RWPE1 (cell line): ENCODE measurements at regions not wholly inside any gene's neighbourhood (a gene's known extent, or its start where the extent isn't known, plus 50 kb on each side); places are given as distances from the start of the nearest gene placed in this dataset.

Experiments
- CTCF ChIA-PET: fragments of 350-600 bp; sonication (Branson Sonifier 250); formaldehyde crosslinking; extraction: SDS; loops from one replicate; lab custom pipeline; 2021; lab: Yijun Ruan, JAX
- POLR2A ChIA-PET: fragments of 400-600 bp; formaldehyde crosslinking; extraction: SDS; loops from one replicate; lab custom pipeline; 2020; ENCODE audit warnings: antibody characterized with exemption; ENCODE audit not compliant: low non-redundant PET; lab: Yijun Ruan, JAX
- DNase-seq: peaks from one replicate; pipeline ENCODE4 v3.0.0; 2012; ENCODE audit warnings: low spot score
- H3K27ac ChIP-seq: fragments of 450-650 bp; 2 replicates; pipeline ENCODE4 v1.5.1; 2017
- CTCF ChIP-seq: fragments of 450-650 bp; conservative IDR thresholded peaks from 2 replicates; pipeline ENCODE4 v1.5.1; 2017; ENCODE audit warnings: low read depth, mild to moderate bottlenecking

GRCh38 chr2:182638667-182639066 is 77.4 kb upstream of the DNAJC10 start:
- no peak overlapping the region for H3K27ac ChIP-seq
- ChIA-PET CTCF (interaction anchor here (0.6 kb wide), 1 partner anchor 172 kb away, joined by 4 read pairs; no protein-coding TSS in a partner anchor), POLR2A (no interaction called here)
- TF ChIP-seq CTCF = no peak
- DNase-seq = no peak

- ChIA-PET POLR2A (no interaction called here), CTCF (no interaction called here)
- no peak for DNase-seq
- no peak for TF ChIP-seq CTCF
- no peak overlapping the region for H3K27ac ChIP-seq
Observed at GRCh38 chr2:182639971-182640370, 76.1 kb upstream of the DNAJC10 start.

GRCh38 chr2:182642328-182642727 is 73.7 kb upstream of the DNAJC10 start:
- POLR2A ChIA-PET = no interaction called here
- DNase-seq = peak; percentile 60
- CTCF ChIA-PET = no interaction called here
- H3K27ac ChIP-seq = no peak overlapping the region
- no peak for TF ChIP-seq CTCF

- ChIA-PET POLR2A (no interaction called here), CTCF (interaction anchor here (0.6 to 1.8 kb wide), 2 partner anchors 458 to 460 kb away, joined by 3 read pairs; no protein-coding TSS in a partner anchor)
Observed at GRCh38 chr2:182646763-182647498, 69.1 kb upstream of the DNAJC10 start.

GRCh38 chr2:182647499-182647787 is 68.6 kb upstream of the DNAJC10 start:
- ChIA-PET CTCF (interaction anchor here (0.6 to 2.5 kb wide), 3 partner anchors 452 to 461 kb away, joined by 3 to 9 read pairs (median 3); no protein-coding TSS in a partner anchor), POLR2A (no interaction called here)
- DNase-seq = no peak
- no peak for TF ChIP-seq CTCF
- no peak overlapping the region for H3K27ac ChIP-seq

More at GRCh38 chr2:182646763-182647498, 69.1 kb upstream of the DNAJC10 start:
- H3K27ac ChIP-seq = no peak overlapping the region
- DNase-seq = no peak
- no peak for TF ChIP-seq CTCF

- ChIA-PET CTCF (interaction anchor here (0.5 to 2.5 kb wide), 17 partner anchors 14 to 1357 kb away, joined by 3 to 9 read pairs (median 3); no protein-coding TSS in a partner anchor), POLR2A (no interaction called here)
- H3K27ac ChIP-seq = no peak overlapping the region
- peak; percentile 45 for TF ChIP-seq CTCF
- DNase-seq = peak; percentile 20
Observed at GRCh38 chr2:182649316-182649715, 66.7 kb upstream of the DNAJC10 start.
